HepG2 (cell line): ENCODE measurements at regions not wholly inside any gene's neighbourhood (a gene's known extent, or its start where the extent isn't known, plus 50 kb on each side); places are given as distances from the start of the nearest gene placed in this dataset.

Experiments
- ATAC-seq: fragments of 200-7000 bp; cut with Tn5 transposase; 3 replicates; pipeline ENCODE4 v1.9.1; 2020; ENCODE audit warnings: mild to moderate bottlenecking, moderate library complexity
- BruUV-seq: library from RNA; stranded (reverse); fragments of 400-500 nt; replicated peaks from 2 replicates; lab custom pipeline; 2021; lab: Mats Ljungman, UMichigan
- CTCF ChIA-PET: fragments of 300-600 bp; formaldehyde crosslinking; extraction: SDS; loops from one replicate; lab custom pipeline; 2021; ENCODE audit warnings: low total read pairs, inconsistent platforms, low intra/inter-chr PET ratio; lab: Yijun Ruan, JAX
- POLR2A ChIA-PET: fragments of 350-600 bp; sonication (Branson Sonifier 250); formaldehyde crosslinking; loops from one replicate; lab custom pipeline; 2020; ENCODE audit warnings: antibody characterized with exemption, inconsistent platforms; lab: Yijun Ruan, JAX
- DNase-seq: peaks from one replicate; pipeline ENCODE4 v3.0.0-alpha.2; 2015; ENCODE audit warnings: low spot score
- FAIRE-seq: peaks from 3 replicates; lab custom pipeline; 2011; peaks lifted over from hg19 to GRCh38; lab: Jason Lieb, UNC
- H2AFZ ChIP-seq: one replicate; pipeline ENCODE4 v1.6.1; 2011; ENCODE audit warnings: low read length, inconsistent platforms
- H3K27ac ChIP-seq: fragments of 300-600 bp; 3 replicates; pipeline ENCODE4 v1.8.0; 2011; ENCODE audit warnings: mixed run types, mild to moderate bottlenecking, mixed read lengths, low read length, inconsistent platforms; ENCODE audit not compliant: insufficient read depth; ENCODE audit errors: extremely low read length
- H3K27me3 ChIP-seq, 2 experiments: fragments of 200-600 bp in 1 of 2; 2 replicates in 1 of 2; 3 replicates in 1 of 2; pipeline versions ENCODE4 v1.6.0 to v1.8.0; 2011; ENCODE audit warnings: low read length in 2 of 2, mild to moderate bottlenecking in 2 of 2, moderate library complexity in 2 of 2, inconsistent platforms in 1 of 2; ENCODE audit not compliant: insufficient read depth in 2 of 2, control insufficient read depth in 1 of 2
- H3K36me3 ChIP-seq, 2 experiments: fragments of 200-600 bp in 1 of 2; replicated peaks in 1 of 2; 2 replicates in 1 of 2; 3 replicates in 1 of 2; pipeline versions ENCODE4 v1.5.1 to v1.8.0; 2011; ENCODE audit warnings: low read length in 2 of 2, inconsistent platforms in 1 of 2; ENCODE audit not compliant: insufficient read depth in 2 of 2, control insufficient read depth in 1 of 2
- H3K4me1 ChIP-seq: 2 replicates; pipeline ENCODE4 v1.5.1; 2012; ENCODE audit warnings: low read length, inconsistent platforms; ENCODE audit not compliant: insufficient read depth
- H3K4me2 ChIP-seq: 2 replicates; pipeline ENCODE4 v1.6.0; 2011; ENCODE audit warnings: low read depth, low read length, inconsistent platforms
- H3K4me3 ChIP-seq, 3 experiments: fragments of 200-600 bp in 1 of 3; sonication (generic), shearing (Covaris generic) in 1 of 3; replicated peaks in 1 of 3; 2 replicates each; pipeline ENCODE4 v1.5.1; 2011 to 2016; ENCODE audit warnings: low read length in 3 of 3, inconsistent platforms in 2 of 3, low read depth in 2 of 3, mild to moderate bottlenecking in 2 of 3, control low read depth in 1 of 3, mixed read lengths in 1 of 3; ENCODE audit not compliant: insufficient read depth in 1 of 3
- H3K79me2 ChIP-seq: one replicate; pipeline ENCODE4 v1.6.1; 2011; ENCODE audit warnings: low read length, inconsistent platforms; ENCODE audit not compliant: insufficient read depth
- H3K9ac ChIP-seq: 2 replicates; pipeline ENCODE4 v1.6.0; 2011; ENCODE audit warnings: mild to moderate bottlenecking, low read depth, low read length, inconsistent platforms; ENCODE audit not compliant: insufficient read depth
- H3K9me3 ChIP-seq: 2 replicates; pipeline ENCODE4 v1.5.1; 2012; ENCODE audit warnings: mild to moderate bottlenecking, low read length
- H4K20me1 ChIP-seq: 2 replicates; pipeline ENCODE4 v1.6.0; 2011; ENCODE audit warnings: inconsistent platforms, mild to moderate bottlenecking, low read length, moderate library complexity; ENCODE audit not compliant: insufficient read depth
- SMYD3 ChIP-seq: sonication (generic); formaldehyde crosslinking; IDR thresholded peaks from 2 replicates; pipeline ENCODE4 v1.8.1; 2023; ENCODE audit warnings: mild to moderate bottlenecking, missing genetic modification reagents
- TBX3 ChIP-seq: fragments of 450-650 bp; IDR thresholded peaks from 2 replicates; pipeline ENCODE4 v1.6.1; 2017; ENCODE audit warnings: antibody characterized with exemption, mild to moderate bottlenecking, inconsistent platforms, borderline replicate concordance
- THAP9 ChIP-seq: sonication (generic); formaldehyde crosslinking; IDR thresholded peaks from 2 replicates; pipeline ENCODE4; 2020; ENCODE audit warnings: missing genetic modification reagents, mild to moderate bottlenecking, borderline replicate concordance
- ZNF281 ChIP-seq: sonication (generic); formaldehyde crosslinking; IDR thresholded peaks from 2 replicates; pipeline ENCODE4 v1.4.0; 2020; ENCODE audit warnings: missing genetic modification reagents, borderline replicate concordance
- ZNF577 ChIP-seq: sonication (generic); formaldehyde crosslinking; IDR thresholded peaks from 2 replicates; pipeline ENCODE4 v1.4.0; 2020; ENCODE audit warnings: mild to moderate bottlenecking, low read depth, missing genetic modification reagents, borderline replicate concordance
- WGBS: methylation state at CpG from one replicate; pipeline ENCODE4 v1.1.6; 2017; ENCODE audit warnings: low lambda C conversion rate; 5-methylcytosine and 5-hydroxymethylcytosine counted together
- in situ Hi-C: cut with HindIII; loops from 2 replicates; pipeline ENCODE4 v1.10.0; 2017; ENCODE audit warnings: low pct_unique_long_range_greater_than_20kb; ENCODE audit not compliant: extremely low pct_ligation_motif_present
- intact Hi-C: fragments of 100-400 bp; cut with micrococcal nuclease; formaldehyde crosslinking; loops from one replicate; pipeline ENCODE4 v1.10.0; 2022; ENCODE audit not compliant: unreplicated experiment

GRCh38 chr1:175881246-175881976, 138.0 kb upstream of the TNR start:
- BruUV-seq = no TSS peak
- Histone ChIP-seq H3K4me1 (no peaks in the 10 kb centered on the region), H3K27me3 (peaks cover under 1 to 7% of the 10 kb centered on the region in 2 experiments; a peak in 4 of 5 replicates), H3K27ac (no peak overlapping the region), H3K4me3 (no peak overlapping the region), H3K4me2 (no peak overlapping the region), H3K36me3 (no peaks in the 10 kb centered on the region), H3K79me2 (no peaks in the 10 kb centered on the region), H2AFZ (no peak overlapping the region), H3K9ac (no peak overlapping the region), H4K20me1 (no peaks in the 10 kb centered on the region), H3K9me3 (no peaks in the 10 kb centered on the region)
- no peak for TF ChIP-seq SMYD3
- no peak for TF ChIP-seq ZNF577 (CRISPR knock-in tag)
- no peak for TF ChIP-seq THAP9
- no peak for TF ChIP-seq TBX3
- TF ChIP-seq ZNF281 = no peak
- POLR2A ChIA-PET = no interaction called here
- FAIRE-seq = no peak
- intact Hi-C loops (no loop called here), in situ Hi-C loops (loop anchor here (25.0 kb wide), 1 partner anchor 719 kb away; no protein-coding TSS in a partner anchor)
- DNase-seq = no peak
- ATAC-seq = no peak
- CTCF ChIA-PET = no interaction called here
- WGBS = 15% methylated on average over 8 of the region's 8 CpGs
